Transverse colon (tissue), 4 donors: ENCODE measurements at regions not wholly inside any gene's neighbourhood (a gene's known extent, or its start where the extent isn't known, plus 50 kb on each side); places are given as distances from the start of the nearest gene placed in this dataset.

Experiments
- CTCF ChIP-seq, 5 experiments: fragments of 200-600 bp in 3 of 5; fragments of 450-650 bp in 2 of 5; sonication (generic) in 3 of 5; IDR thresholded peaks; 1 replicate in 2 of 5; 2 replicates in 3 of 5; pipeline ENCODE4 v1.5.1; 2016 to 2017; ENCODE audit warnings: antibody characterized with exemption in 5 of 5, inconsistent platforms in 3 of 5, mild to moderate bottlenecking in 2 of 5, moderate library complexity in 1 of 5
- POLR2A ChIP-seq: fragments of 450-650 bp; IDR thresholded peaks from one replicate; pipeline ENCODE4 v1.6.1; 2016; ENCODE audit warnings: antibody characterized with exemption, mild to moderate bottlenecking, moderate library complexity
- POLR2AphosphoS5 ChIP-seq, 3 donors: sonication (generic); formaldehyde crosslinking; IDR thresholded peaks; one replicate each; pipeline ENCODE4 v1.6.1; 2016; ENCODE audit warnings: antibody characterized with exemption in 3 of 3

- TF ChIP-seq CTCF (IDR thresholded peaks at IDR 0.05) (no peak), POLR2AphosphoS5 (IDR thresholded peaks at IDR 0.05) (no peak), POLR2A (no peak)
Measured at GRCh38 chr12:19659086-19659485, 219.8 kb downstream of the AEBP2 start.
